ENCODE measurements at regions not wholly inside any gene's neighbourhood (a gene's known extent, or its start where the extent isn't known, plus 50 kb on each side); places are given as distances from the start of the nearest gene placed in this dataset.

DNA sequence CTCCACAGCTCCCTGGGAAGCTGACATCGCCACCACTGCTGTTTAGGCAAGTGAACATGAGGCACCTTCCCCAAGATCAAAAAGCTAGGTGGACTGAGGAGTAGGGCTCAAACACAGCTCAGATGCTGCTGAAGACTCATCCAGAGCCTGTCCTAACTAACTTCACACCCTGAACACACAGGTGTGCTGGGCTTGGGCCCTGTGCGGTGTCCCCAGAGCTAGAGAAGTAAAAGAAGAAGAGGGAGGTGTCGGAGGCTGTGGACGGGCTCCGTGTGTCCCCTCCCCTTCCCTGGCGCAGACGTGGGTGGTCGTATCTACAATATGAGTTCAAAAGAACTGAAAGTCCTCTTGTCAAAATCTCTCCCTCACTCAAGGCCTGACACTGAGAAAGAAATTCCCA lies 373.4 kb upstream of the MGMT start:
- DNase-seq, result no peak

DNA sequence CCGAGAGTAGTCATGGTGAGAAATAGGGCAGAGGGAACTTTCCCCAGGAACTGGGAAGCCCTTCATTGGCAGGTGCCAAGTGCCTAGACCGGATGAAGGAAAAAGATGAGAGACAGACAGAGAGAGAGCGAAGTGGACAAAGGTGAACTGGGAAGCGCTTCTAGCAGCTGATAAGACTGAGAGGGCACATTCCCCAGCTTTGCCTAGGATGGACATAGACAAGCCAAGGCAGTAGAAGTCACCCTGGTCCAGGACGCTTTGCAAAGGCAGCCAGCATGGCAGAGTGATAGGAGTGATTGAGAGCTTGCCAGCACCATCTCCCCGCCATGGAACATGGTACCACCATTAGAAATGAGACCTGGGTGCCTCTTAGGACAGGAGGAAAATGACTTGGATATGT lies 372.8 kb upstream of the MGMT start:
- no peak for DNase-seq

DNA sequence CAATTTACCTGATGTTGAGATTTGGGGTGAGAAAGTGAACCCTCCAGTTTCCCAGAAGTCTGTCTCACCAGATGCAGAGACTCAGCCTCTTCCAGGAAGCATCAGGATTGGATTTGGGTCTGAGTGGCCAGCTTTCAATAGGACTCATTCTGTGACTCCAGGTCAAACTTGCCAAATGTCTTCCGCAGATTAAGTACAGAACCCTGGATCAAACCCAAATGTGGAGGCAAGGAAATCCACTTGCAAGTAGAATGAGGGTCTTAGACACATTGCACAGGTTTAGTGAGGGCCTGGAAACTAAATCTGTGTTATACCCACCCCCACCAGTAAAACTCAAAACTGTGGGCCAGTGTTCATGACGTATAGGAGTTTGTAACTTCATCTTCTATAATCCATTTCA lies 372.2 kb upstream of the MGMT start:
- no peak for DNase-seq

DNA sequence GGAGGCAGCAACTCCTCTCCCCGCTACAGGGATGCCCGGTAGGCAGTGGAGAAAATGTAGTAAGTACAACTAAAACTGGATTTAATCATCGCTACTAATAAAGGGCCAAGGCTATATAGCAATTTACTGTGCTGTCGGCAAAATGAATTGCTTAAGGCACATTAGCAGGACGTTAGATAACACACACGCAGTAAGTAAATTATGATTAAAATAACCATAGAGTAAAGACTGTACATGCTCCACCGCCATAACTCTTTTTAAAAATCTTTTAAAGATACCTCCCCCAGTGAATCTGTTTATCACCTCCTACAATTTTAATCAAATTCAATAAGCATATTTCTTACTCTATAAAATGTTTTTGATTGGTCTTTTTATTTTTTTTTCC lies 371.4 kb upstream of the MGMT start:
- DNase-seq, result no peak

DNA sequence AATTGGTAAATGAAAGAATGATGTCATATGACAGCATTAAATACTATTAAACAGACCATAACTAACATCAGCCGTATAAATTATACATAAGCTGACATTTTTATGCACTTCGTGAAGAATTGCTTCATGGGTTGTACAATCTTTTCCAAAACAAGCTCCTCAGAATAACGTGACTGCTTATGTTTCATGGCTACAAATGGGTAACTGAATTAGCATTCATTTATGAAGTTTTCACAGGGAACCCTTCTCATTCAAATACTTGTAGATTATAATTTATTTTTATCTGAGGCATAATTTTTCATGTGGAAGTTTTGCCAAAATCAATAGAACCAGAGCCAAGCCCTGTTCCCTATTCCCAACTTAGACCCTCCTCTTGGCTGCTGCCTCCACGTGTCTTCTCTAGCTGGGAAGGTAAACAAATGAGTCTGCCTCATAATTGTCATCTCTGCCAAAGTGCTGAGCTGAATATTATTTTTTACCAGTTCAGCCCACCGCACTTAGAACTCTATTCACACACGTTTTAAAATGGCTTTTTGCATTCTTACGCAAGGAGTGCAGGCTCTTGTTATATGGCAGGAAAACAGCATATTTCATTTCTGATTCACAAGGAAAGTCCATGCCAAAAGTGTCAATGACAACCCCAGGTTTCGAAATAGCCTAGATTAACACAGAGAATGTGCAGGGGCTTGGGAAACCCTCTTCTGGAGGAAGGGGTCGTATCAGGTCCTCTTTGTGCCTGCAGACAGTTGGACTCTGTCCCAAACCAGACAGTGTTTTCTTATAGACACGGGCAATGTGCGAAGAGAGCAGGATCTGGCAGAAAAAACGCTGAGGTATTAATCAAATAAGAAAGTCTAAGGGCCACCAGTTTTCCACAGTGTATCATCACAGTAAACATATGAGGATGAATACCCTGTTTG lies 370.7 kb upstream of the MGMT start:
- peak; percentile 90 for DNase-seq

DNA sequence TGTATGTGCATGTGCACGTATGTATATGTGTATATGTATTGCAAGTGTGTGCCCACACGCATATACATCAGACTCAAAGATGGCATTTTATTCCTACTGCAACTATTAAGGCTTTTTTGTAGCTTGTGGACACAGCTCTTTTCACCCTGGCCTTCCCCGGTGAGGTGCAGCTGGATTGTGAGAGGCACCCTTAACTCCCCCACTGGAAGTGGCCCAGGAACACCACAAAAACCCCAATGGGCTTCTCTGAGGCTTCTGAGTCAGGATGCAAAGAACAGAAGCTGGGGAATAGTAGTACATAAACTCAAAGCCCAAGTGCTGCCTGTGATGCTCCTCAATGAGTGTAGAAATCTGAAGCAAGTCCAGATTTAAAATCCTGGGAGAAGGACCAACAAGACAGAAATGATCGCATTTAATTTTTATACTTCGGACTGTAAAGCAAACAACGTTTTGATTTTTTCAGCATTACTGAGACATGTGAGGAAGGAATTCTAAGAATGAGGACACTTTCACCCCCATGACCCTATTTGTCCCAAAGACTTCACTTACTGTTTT lies 369.2 kb upstream of the MGMT start:
- DNase-seq, result no peak

DNA sequence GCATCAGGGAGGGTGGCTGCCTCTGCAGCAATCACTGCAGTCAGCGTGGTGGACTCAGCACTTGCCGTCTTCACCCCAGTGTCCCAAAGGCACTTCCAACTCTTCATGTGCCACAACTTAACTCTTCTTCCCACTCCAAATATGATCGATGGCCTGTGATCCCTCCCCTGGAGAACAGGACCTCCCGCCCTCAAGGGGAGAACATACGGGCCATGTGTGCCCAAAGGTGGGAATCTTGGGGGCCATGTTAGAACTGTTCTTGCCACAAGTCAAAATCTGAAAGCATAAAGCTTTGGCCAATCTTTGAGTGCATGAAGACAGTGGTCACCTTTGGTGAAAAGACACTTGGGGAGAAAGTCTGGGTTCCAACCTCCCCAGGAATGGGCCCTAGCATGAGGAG lies 368.5 kb upstream of the MGMT start:
- no peak for DNase-seq

DNA sequence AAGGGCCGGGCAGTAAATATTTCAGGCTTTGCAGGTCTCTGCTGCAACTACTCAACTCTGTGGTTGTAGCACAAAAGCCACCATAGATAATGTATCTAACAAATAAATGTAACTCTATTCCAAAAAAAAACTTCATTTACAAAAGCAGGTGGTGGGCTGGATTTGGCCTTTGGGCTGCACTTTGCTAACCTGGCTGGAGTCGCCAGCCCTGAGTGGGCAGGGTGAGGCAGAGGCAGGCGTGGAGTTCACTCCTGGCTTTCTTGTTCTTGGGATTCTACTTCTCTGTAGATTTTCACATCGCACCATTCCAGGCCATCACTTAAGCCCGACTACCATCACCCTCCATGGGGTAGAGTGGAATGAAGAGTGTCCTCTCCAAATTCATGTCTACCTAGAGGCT lies 367.6 kb upstream of the MGMT start:
- no peak for DNase-seq

DNA sequence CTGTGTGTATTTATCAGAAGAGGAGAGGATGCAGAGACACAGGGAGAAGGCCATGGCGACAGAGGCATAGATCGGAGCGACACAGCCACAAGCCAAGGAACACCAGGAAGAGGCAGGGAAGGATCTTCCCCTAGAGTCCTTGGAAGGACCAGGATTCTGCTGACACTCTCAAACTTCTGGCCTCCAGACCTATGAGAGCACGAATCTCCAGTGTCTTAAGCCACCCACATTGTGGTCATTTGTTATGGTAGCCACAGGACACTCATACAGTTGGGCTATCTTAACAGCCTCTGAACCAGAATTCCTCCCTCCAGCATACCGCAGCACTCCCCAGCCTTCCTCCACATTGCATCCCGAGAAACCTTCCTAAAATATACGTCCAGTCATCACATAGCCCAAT lies 367.0 kb upstream of the MGMT start:
- no peak for DNase-seq

DNA sequence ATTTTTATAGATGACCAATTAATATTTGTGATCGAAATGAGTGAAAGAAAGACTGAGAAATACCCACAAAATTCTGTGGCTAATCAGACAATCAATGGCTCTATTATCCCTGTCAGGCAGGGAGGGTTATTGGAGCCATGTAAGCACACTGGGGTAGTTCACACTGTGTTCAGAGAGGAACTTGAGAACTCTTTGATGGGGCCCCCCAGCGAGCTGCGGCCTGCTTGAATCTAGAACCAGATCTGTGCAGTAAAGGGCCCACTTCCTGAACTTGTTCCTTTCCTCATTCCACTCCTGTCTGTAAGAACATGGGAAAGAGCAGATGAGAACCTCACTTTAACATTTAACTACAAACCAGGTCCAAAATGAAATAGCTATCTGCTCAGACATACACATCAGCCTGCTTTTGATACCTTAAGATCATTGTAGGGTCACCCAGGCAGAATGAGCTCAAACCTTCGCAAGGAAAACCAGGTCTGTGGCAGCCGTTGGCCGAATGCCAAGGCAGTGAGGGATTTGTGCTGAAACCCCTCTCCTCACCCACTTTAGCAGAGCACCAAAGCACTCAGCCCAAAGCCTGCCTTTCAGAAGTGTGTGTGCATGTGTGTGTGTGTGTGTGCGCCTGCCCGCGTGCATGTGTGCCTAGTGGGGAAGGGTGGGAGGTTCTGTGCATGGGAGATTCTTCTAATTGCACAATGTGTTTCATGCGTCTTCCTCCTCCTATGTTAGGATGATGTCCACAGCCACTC lies 365.6 kb upstream of the MGMT start:
- no peak for DNase-seq

DNA sequence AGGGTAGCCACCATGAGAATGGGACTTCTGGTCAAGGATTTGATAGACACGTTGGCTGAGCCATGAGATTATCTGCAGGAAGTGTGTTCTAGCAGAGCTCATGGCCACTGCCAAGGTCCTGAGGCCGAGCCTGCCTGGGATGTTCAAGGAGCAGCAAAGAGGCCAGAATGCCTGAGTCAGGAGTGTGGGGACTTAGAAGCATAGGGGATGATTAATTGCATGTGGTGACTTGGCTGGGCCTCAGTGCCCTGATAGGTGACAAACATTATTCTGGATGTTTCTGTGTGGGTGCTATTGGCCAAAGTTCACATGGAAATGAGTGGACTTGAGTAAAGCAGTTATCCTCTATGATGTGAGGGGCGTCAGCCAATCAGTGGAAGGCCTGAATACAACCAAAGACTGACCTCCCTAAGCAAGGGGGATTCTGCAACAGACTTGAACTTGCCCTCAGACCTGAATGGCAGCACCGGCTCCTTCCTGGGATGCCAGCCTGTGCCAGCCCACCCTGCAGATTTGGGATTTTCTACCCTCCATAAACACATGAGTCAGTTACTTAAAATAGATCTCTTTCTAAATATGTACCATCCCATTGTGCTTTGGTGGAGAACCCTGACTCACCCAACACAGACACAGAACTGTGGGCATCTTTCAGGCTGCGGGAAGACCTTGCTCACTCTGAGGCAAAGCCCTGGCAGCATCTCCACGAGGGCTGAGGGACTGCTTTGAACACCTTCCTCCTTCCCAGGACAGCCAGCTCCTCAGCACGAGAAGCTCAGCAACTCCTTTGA lies 363.9 kb upstream of the MGMT start:
- no peak for DNase-seq

DNA sequence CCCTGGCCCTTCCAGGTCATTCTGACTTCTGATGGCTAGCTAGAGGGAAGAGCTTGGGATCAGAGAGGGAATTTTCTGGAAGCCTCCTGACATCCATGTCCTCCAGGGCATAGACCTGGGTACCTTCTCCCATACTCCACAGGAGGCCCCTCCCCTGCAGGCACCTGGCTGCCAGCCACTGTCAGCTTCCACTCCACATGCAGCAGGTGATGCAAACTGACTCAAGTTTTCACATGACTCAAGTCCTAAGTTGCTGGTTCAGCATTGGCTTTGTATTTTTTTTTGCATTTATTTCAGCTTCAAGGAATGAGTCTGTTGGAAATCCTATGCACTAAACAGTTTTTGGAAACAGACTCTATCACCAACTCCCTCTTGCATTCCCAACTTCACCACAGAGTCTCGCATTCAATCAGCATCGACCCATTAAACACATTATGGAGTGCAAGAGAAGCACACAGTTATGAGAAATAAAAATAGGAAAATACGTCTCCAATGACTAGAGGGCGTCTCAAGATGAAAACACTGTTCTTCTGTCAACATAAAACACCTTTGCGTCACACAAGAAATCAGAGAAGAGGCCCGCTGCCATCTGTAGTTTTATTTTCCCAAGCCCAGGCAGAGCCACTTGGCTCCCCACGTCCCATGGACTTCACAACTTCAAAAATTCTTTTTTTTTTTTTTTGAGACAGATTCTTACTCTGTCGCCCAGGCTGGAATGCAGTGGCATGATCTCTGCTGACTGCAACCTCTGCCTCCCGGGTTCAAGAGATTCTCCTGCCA lies 362.6 kb upstream of the MGMT start:
- DNase-seq, result no peak

DNA sequence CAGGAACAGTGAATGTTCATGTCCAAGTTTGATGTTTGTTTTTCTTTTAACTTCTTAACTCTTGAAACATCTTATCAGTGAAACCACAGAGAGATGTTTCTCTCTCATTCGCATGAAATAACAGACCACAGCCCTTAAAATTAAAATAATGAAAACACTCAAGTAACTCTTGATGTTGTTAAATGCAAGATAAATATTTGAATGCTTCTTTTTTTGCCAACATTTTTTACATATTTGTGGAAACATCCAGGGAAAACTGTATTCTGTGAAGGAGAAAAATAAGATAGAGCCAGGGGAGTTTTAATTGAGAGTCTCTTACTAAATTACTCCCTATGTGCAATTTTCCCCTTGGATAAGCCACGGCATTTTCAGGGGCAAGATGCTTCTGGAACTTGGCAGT lies 361.8 kb upstream of the MGMT start:
- no peak for DNase-seq

DNA sequence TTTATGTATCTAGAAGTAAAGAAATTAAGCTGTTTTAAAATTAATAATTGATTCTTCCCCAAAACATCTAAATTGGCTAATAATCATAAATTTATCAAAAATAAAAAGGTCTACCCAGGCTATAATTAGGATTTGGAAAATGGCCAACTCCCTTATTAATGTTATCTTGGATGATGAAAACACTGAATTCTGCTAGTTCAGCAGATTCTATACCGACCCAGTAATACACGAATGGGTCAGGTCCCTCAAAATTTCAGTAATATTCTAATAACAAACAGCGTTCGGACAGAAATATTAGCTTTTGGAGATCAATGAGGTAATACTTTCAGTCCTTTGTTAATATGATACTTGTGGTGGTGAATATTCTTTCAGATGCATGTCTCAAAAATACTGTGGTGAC lies 360.7 kb upstream of the MGMT start:
- DNase-seq, result no peak

DNA sequence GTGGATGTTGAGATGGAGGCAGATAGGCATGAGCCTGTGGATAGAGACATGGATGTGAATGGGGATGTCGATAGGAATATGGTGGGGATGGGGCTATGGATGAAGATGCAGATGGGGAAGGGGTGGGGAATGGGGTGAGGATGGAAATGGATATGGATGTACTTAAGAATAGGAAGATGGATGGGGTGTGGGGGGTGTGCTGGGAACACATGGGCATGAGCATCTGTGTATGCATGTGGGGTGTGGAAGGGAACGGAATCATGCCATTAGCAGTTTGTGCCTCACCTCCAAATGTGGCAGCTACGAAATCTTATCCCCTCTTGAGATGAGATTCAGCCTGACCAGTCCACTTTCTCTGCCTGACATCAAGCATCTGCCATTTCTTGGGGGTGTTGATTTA lies 359.5 kb upstream of the MGMT start:
- DNase-seq, result no peak

DNA sequence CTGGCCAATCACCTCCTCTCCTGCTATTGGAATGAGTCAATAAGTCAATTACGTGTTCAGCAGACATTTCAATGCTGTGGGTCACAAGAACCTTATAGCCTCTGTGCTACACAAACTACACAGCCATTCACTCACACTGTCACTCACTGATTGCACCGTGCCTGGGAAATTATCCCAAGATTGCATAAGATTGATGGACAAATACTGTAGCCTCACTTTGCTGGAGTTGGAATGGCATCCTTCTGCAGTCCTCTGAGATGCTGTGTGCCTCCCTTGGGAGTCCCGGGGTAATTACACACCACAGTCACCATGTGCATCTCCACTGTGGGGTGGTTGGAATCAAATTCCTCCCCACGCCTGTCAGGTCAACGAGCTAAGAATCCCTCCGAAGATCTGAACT lies 358.7 kb upstream of the MGMT start:
- no peak for DNase-seq

DNA sequence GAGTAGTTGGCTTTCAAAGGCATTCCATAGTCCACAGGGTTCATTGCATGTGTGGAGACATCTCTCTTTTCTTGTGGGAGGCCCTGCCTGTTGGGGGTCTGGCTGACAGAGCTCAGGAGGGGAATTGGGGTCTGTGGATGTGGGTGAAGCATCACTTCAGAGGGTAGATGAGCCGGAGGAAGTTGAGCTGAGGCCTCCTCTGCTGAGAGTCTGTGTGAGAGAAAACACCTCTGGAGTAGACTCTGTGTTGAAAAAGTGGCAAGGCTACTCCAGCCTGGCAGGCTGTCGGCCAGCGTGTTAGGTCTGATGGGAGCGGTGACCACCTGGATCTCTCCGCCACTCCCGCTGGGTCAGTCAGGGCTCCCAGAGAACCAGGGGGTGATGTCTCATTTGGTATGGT lies 358.0 kb upstream of the MGMT start:
- no peak for DNase-seq

DNA sequence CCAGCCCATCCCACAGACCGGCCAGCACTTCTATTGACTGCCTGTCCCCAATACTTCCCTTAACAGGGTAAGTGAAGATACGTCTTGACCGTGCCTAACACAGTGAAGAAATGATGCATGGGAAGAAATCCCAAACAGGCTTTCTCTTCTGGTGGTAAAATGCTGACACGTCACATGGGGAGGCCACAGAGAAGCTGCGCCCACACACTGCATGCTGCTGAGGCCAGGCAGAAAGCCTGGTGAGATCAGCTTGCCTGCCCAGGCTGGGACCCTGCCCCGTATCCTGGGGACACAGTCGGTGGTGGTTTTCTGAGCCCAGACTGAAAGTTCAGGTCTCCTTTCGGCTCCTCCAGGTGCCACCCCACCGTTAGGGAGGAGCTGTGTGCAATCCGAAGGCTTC lies 356.3 kb upstream of the MGMT start:
- no peak for DNase-seq

DNA sequence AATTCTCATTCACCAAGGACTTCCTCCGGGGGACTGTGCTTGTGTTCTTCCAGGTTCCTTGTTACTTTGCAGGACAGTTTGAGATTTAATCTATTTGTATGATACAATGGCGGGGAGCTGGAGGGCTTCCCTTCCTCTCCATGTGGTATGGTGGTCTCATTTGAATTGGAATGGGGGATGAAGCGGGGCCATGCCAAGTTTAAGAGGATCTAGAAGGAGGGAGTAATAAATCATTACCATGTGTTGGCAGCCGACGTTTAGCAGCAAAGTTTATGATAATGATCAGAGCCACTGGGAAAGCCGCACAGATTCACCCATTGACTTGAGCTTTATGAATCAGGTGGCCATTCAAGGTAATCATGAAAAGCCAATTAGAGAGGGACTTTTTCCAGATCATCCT lies 355.1 kb upstream of the MGMT start:
- DNase-seq, result no peak

DNA sequence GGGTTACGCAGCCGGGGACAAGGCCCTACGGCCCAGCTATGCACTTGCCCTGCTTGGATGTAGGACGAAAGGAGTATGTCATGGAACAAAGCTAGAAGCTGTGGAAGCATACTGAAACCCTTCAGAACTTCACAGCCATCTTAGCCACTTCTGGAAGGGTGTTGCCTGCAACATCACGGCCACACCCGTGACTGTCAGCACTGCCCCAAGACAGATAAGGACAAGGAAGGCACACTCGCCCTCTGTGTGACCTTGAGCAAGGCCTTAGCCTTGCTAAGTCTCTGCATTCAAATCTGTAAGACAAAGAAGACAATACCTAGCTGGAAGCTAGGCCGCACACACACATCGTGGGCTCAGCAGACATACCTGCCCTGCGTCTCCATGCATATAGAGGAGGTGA lies 352.5 kb upstream of the MGMT start:
- no peak for DNase-seq

DNA sequence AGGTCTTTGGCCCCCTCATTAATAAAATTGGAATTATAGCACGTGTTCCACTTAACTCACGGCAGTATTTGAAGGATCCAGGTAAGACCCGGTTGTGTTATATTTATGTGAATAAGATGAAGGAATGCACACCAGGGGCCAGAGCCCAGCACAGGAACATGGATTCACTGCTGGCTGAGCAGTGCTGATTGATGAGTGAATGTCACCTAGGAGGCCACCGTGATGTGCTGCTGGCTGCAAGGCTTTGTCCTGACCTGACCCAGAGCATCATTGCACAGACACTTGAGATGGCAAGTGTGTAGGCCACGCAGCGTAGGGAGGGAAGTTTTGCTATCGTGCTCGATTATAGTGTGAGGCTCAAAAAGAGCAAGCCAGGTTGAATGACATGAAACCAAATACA lies 350.7 kb upstream of the MGMT start:
- no peak for DNase-seq

DNA sequence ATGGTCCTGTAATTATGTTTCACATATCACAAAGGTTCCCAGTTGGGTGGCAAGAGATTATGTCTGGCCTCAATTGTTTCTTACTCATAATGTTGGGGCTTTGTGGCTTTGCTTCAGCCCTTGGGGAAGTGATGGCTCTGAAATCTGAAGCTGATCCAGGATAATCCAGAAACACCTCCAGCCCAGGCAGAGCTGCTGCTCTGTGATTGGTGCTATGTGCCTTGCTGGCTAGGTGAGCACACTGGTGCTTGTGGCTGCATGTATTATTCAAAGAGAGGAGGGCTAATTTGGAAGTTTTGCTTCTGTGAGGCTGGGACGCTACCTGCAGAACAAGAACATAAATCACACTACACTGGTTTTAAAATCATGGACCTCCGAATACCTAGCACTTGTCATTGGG lies 346.6 kb upstream of the MGMT start:
- DNase-seq, result no peak
